ENCODE measurements at regions not wholly inside any gene's neighbourhood (a gene's known extent, or its start where the extent isn't known, plus 50 kb on each side); places are given as distances from the start of the nearest gene placed in this dataset.

DNA sequence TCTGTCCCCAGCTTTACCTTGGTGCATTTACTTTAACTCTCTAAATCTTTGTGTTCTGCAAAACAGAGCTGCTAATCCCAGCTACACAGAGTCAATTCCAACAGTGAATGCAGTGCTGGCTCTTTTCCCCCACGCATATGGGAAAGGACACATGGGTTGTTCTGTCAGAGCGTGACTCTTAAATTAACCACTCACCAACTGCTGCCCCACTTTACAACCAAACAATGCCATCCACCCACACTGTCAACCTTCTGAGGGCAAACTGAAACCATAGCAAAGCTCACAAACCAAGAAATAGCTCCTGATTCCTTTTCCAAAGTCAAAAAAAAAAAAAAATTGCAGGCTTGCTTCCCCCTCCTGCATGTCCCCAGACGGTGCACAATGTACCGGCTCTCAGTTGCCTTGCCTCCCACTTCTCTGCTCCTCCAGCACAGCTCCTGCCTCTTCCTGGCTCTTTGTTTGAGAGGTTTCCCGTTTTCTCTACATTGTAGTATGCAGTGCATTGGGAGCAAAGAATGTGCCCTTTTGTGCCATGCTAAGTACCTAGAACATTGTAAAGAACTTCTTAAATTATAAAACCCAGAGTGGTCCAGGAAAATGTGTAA is 151.5 kb upstream of the DAPK1 start:
- H3K4me1 ChIP-seq (ENCODE audit: control insufficient read depth in 5 of 5, insufficient read depth in 5 of 5, low read length in 5 of 5), result peaks cover 0 to 5% (median 0%) of the 10 kb centered on the region in 5 donors
- H3K27me3 ChIP-seq (ENCODE audit: control insufficient read depth in 5 of 5, insufficient read depth in 4 of 5, low read length in 5 of 5), result peaks cover 0 to 8% (median 0%) of the 10 kb centered on the region in 5 donors
- no peak overlapping the region for H3K27ac ChIP-seq (ENCODE audit: low read depth, low read length)
- H3K9me3 ChIP-seq (ENCODE audit: control insufficient read depth in 5 of 5, low read length in 5 of 5), result no peaks in the 10 kb centered on the region
- H3K9ac ChIP-seq (ENCODE audit: low read length in 5 of 5), result no peak overlapping the region
- H3K36me3 ChIP-seq (ENCODE audit: control insufficient read depth in 5 of 5, insufficient read depth in 5 of 5, low read length in 5 of 5), result no peaks in the 10 kb centered on the region
- no peak overlapping the region for H3K4me3 ChIP-seq (ENCODE audit: low read depth in 1 of 5, low read length in 5 of 5)

DNA sequence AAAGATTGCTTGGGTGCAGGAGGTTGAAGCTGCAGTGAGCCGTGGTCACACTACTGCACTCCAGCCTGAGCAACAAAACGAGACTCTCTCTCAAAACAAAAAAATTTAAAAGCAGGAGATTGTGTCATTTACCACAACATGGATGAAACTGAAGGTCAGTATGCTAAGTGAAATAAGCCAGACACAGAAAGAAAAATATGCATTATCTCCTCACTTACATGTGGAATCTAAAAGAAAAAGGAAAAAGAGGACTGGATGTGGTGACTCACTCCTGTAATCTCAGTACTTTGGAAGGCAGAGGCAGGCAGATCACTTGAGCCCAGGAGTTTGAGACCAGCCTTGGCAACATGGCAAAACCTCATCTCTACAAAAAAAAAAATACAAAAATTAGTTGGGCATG is 146.8 kb upstream of the DAPK1 start:
- no peak overlapping the region for H3K9ac ChIP-seq (ENCODE audit: low read length in 5 of 5)
- H3K9me3 ChIP-seq (ENCODE audit: control insufficient read depth in 5 of 5, low read length in 5 of 5), result no peaks in the 10 kb centered on the region
- H3K4me3 ChIP-seq (ENCODE audit: low read depth in 1 of 5, low read length in 5 of 5), result no peak overlapping the region
- H3K27me3 ChIP-seq (ENCODE audit: control insufficient read depth in 5 of 5, insufficient read depth in 4 of 5, low read length in 5 of 5), result no peaks in the 10 kb centered on the region
- no peaks in the 10 kb centered on the region for H3K36me3 ChIP-seq (ENCODE audit: control insufficient read depth in 5 of 5, insufficient read depth in 5 of 5, low read length in 5 of 5)
- no peaks in the 10 kb centered on the region for H3K4me1 ChIP-seq (ENCODE audit: control insufficient read depth in 5 of 5, insufficient read depth in 5 of 5, low read length in 5 of 5)
- no peak overlapping the region for H3K27ac ChIP-seq (ENCODE audit: low read depth, low read length)

DNA sequence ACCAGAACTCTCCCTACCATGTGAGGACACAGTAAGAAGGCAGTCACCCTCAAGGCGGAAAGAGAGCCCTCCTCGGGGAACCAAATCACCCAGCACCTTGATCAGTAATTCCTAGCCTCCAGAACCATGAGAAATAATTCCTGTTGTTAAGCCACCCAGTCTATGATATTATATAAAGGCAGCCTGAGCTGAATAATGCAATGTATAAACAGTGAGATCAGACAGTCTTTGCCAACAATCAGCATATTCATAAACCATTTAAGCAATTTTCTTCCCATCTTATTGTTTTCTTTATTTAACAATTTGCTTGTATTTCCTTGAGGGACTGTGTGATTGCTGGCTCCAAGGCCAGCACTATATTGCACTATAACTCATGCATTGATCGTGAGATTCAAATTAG is 144.4 kb upstream of the DAPK1 start:
- Histone ChIP-seq H3K36me3 (ENCODE audit: control insufficient read depth in 5 of 5, insufficient read depth in 5 of 5, low read length in 5 of 5) (no peaks in the 10 kb centered on the region), H3K9ac (ENCODE audit: low read length in 5 of 5) (no peak overlapping the region), H3K27me3 (ENCODE audit: control insufficient read depth in 5 of 5, insufficient read depth in 4 of 5, low read length in 5 of 5) (no peaks in the 10 kb centered on the region), H3K27ac (ENCODE audit: low read depth, low read length) (no peak overlapping the region), H3K4me1 (ENCODE audit: control insufficient read depth in 5 of 5, insufficient read depth in 5 of 5, low read length in 5 of 5) (no peaks in the 10 kb centered on the region), H3K4me3 (ENCODE audit: low read depth in 1 of 5, low read length in 5 of 5) (no peak overlapping the region), H3K9me3 (ENCODE audit: control insufficient read depth in 5 of 5, low read length in 5 of 5) (peaks cover 0 to 3% (median 0%) of the 10 kb centered on the region in 5 donors)

DNA sequence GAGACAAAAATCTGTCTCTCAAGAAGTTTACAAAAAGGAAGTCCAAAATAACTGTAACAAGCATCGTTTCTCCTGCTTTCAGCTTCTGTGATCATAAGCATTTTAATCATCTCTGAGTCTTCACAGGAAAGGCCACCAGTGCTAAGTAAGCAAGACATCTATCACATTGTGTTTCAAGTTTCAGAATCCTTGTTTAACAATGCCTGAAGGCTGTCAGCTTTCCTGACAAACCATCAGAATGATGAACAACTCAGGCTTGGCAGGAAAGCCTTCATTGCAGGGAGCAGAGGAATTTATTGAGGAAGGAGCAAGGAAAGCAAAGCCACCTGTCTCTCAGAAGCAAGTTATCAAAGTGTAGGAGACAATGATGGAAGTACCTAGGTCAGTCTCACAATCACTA is 143.5 kb upstream of the DAPK1 start:
- Histone ChIP-seq H3K36me3 (ENCODE audit: control insufficient read depth in 5 of 5, insufficient read depth in 5 of 5, low read length in 5 of 5) (no peaks in the 10 kb centered on the region), H3K27ac (ENCODE audit: low read depth, low read length) (no peak overlapping the region), H3K9ac (ENCODE audit: low read length in 5 of 5) (no peak overlapping the region), H3K27me3 (ENCODE audit: control insufficient read depth in 5 of 5, insufficient read depth in 4 of 5, low read length in 5 of 5) (no peaks in the 10 kb centered on the region), H3K9me3 (ENCODE audit: control insufficient read depth in 5 of 5, low read length in 5 of 5) (peaks cover 0 to 3% (median 0%) of the 10 kb centered on the region in 5 donors), H3K4me1 (ENCODE audit: control insufficient read depth in 5 of 5, insufficient read depth in 5 of 5, low read length in 5 of 5) (no peaks in the 10 kb centered on the region), H3K4me3 (ENCODE audit: low read depth in 1 of 5, low read length in 5 of 5) (no peak overlapping the region)

GRCh38 chr9:87357600-87357999 is 140.1 kb upstream of the DAPK1 start:
- Histone ChIP-seq H3K9ac (ENCODE audit: low read length in 5 of 5) (no peak overlapping the region), H3K27ac (ENCODE audit: low read depth, low read length) (no peak overlapping the region), H3K9me3 (ENCODE audit: control insufficient read depth in 5 of 5, low read length in 5 of 5) (peaks cover 0 to 3% (median 0%) of the 10 kb centered on the region in 5 donors), H3K4me3 (ENCODE audit: low read depth in 1 of 5, low read length in 5 of 5) (no peak overlapping the region), H3K27me3 (ENCODE audit: control insufficient read depth in 5 of 5, insufficient read depth in 4 of 5, low read length in 5 of 5) (no peaks in the 10 kb centered on the region), H3K4me1 (ENCODE audit: control insufficient read depth in 5 of 5, insufficient read depth in 5 of 5, low read length in 5 of 5) (no peaks in the 10 kb centered on the region), H3K36me3 (ENCODE audit: control insufficient read depth in 5 of 5, insufficient read depth in 5 of 5, low read length in 5 of 5) (no peaks in the 10 kb centered on the region)

- Histone ChIP-seq H3K4me3 (ENCODE audit: low read depth in 1 of 5, low read length in 5 of 5) (no peak overlapping the region), H3K27me3 (ENCODE audit: control insufficient read depth in 5 of 5, insufficient read depth in 4 of 5, low read length in 5 of 5) (no peaks in the 10 kb centered on the region), H3K36me3 (ENCODE audit: control insufficient read depth in 5 of 5, insufficient read depth in 5 of 5, low read length in 5 of 5) (no peaks in the 10 kb centered on the region), H3K9me3 (ENCODE audit: control insufficient read depth in 5 of 5, low read length in 5 of 5) (peaks cover 0 to 3% (median 0%) of the 10 kb centered on the region in 5 donors), H3K4me1 (ENCODE audit: control insufficient read depth in 5 of 5, insufficient read depth in 5 of 5, low read length in 5 of 5) (no peaks in the 10 kb centered on the region), H3K27ac (ENCODE audit: low read depth, low read length) (no peak overlapping the region), H3K9ac (ENCODE audit: low read length in 5 of 5) (no peak overlapping the region)
Observed at GRCh38 chr9:87359264-87359663, 138.4 kb upstream of the DAPK1 start.

- Histone ChIP-seq H3K4me3 (ENCODE audit: low read depth in 1 of 5, low read length in 5 of 5) (no peak overlapping the region), H3K9me3 (ENCODE audit: control insufficient read depth in 5 of 5, low read length in 5 of 5) (peaks cover 0 to 6% (median 3%) of the 10 kb centered on the region in 5 donors), H3K27me3 (ENCODE audit: control insufficient read depth in 5 of 5, insufficient read depth in 4 of 5, low read length in 5 of 5) (no peaks in the 10 kb centered on the region), H3K36me3 (ENCODE audit: control insufficient read depth in 5 of 5, insufficient read depth in 5 of 5, low read length in 5 of 5) (no peaks in the 10 kb centered on the region), H3K27ac (ENCODE audit: low read depth, low read length) (no peak overlapping the region), H3K4me1 (ENCODE audit: control insufficient read depth in 5 of 5, insufficient read depth in 5 of 5, low read length in 5 of 5) (no peaks in the 10 kb centered on the region), H3K9ac (ENCODE audit: low read length in 5 of 5) (no peak overlapping the region)
Observed at GRCh38 chr9:87359958-87360601, 137.6 kb upstream of the DAPK1 start.

DNA sequence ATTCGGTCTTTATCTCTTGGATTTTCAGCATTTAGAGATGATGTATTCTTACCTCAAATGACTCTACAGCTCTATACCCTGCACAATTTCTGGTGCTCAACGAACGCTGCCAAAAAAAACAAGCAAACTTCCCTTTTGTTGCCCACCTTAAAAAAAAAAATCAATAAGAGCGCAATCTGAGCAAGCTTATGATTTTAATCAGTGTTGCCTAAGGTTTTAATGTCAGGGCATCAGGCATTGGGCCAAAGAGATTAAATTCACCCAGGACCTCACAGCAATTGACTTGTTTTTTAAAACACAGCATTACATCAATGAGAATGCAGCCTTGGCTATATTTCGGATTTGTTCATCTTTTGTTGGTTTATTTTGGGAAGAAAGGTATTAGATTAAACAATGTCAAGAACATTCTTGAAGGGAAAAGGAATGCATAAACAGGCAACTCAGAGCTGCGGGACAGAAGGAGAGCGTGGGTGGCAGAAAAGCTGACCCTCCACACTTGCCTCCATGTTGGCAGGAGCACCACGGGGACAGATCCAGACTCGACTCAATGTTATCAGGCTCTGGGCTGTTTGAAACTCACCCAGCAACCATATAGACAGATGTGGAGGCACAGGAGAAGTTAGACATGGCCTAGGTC is 127.5 kb upstream of the DAPK1 start:
- no peaks in the 10 kb centered on the region for H3K36me3 ChIP-seq (ENCODE audit: control insufficient read depth in 5 of 5, insufficient read depth in 5 of 5, low read length in 5 of 5)
- H3K9me3 ChIP-seq (ENCODE audit: control insufficient read depth in 5 of 5, low read length in 5 of 5), result peaks cover 0 to 3% (median 0%) of the 10 kb centered on the region in 5 donors
- peaks cover 0 to 5% (median 0%) of the 10 kb centered on the region in 5 donors for H3K27me3 ChIP-seq (ENCODE audit: control insufficient read depth in 5 of 5, insufficient read depth in 4 of 5, low read length in 5 of 5)
- no peak overlapping the region for H3K4me3 ChIP-seq (ENCODE audit: low read depth in 1 of 5, low read length in 5 of 5)
- H3K27ac ChIP-seq (ENCODE audit: low read depth, low read length), result no peak overlapping the region
- H3K4me1 ChIP-seq (ENCODE audit: control insufficient read depth in 5 of 5, insufficient read depth in 5 of 5, low read length in 5 of 5), result no peaks in the 10 kb centered on the region
- no peak overlapping the region for H3K9ac ChIP-seq (ENCODE audit: low read length in 5 of 5)

DNA sequence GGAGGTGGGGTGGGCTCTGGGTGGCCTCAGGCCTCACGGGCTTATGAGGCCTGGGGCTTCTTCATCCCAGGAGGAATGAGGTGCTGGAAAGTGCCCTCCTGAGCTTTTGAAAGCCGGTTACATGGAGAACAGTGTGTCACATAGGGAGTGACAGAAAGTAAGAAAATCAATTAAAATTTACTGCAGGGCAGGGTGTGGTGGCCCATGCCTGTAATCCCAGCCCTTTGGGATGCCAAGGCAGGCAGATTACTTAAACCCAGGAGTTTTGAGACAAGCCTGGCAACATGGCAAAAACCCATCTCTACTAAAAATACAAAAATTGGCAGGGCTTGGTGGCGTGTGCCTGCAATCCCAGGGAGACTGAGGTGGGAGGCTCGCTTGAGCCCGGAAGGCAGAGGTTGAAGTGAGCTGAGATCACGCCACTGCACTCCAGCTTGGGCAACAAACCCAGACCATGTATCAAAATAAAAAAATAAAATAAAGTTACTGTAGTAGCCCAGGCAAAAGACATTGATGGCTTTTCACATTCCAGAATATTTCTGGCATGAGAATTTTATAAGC is 125.8 kb upstream of the DAPK1 start:
- H3K36me3 ChIP-seq (ENCODE audit: control insufficient read depth in 5 of 5, insufficient read depth in 5 of 5, low read length in 5 of 5), result no peaks in the 10 kb centered on the region
- no peak overlapping the region for H3K27ac ChIP-seq (ENCODE audit: low read depth, low read length)
- peaks cover 0 to 5% (median 0%) of the 10 kb centered on the region in 5 donors for H3K27me3 ChIP-seq (ENCODE audit: control insufficient read depth in 5 of 5, insufficient read depth in 4 of 5, low read length in 5 of 5)

GRCh38 chr9:87372356-87372851 is 125.3 kb upstream of the DAPK1 start:
- no peaks in the 10 kb centered on the region for H3K4me1 ChIP-seq (ENCODE audit: control insufficient read depth in 5 of 5, insufficient read depth in 5 of 5, low read length in 5 of 5)
- H3K4me3 ChIP-seq (ENCODE audit: low read depth in 1 of 5, low read length in 5 of 5), result no peak overlapping the region
- no peaks in the 10 kb centered on the region for H3K36me3 ChIP-seq (ENCODE audit: control insufficient read depth in 5 of 5, insufficient read depth in 5 of 5, low read length in 5 of 5)
- no peak overlapping the region for H3K9ac ChIP-seq (ENCODE audit: low read length in 5 of 5)
- H3K27me3 ChIP-seq (ENCODE audit: control insufficient read depth in 5 of 5, insufficient read depth in 4 of 5, low read length in 5 of 5), result peaks cover 0 to 5% (median 0%) of the 10 kb centered on the region in 5 donors
- H3K27ac ChIP-seq (ENCODE audit: low read depth, low read length), result no peak overlapping the region
- peaks cover 0 to 1% (median 0%) of the 10 kb centered on the region in 5 donors for H3K9me3 ChIP-seq (ENCODE audit: control insufficient read depth in 5 of 5, low read length in 5 of 5)

More for the DNA sequence above, 125.8 kb upstream of the DAPK1 start:
- peaks cover 0 to 3% (median 0%) of the 10 kb centered on the region in 5 donors for H3K9me3 ChIP-seq (ENCODE audit: control insufficient read depth in 5 of 5, low read length in 5 of 5)
- H3K9ac ChIP-seq (ENCODE audit: low read length in 5 of 5), result no peak overlapping the region
- H3K4me3 ChIP-seq (ENCODE audit: low read depth in 1 of 5, low read length in 5 of 5), result no peak overlapping the region
- no peaks in the 10 kb centered on the region for H3K4me1 ChIP-seq (ENCODE audit: control insufficient read depth in 5 of 5, insufficient read depth in 5 of 5, low read length in 5 of 5)
